ENCODE measurements at regions not wholly inside any gene's neighbourhood (a gene's known extent, or its start where the extent isn't known, plus 50 kb on each side); places are given as distances from the start of the nearest gene placed in this dataset.

DNA sequence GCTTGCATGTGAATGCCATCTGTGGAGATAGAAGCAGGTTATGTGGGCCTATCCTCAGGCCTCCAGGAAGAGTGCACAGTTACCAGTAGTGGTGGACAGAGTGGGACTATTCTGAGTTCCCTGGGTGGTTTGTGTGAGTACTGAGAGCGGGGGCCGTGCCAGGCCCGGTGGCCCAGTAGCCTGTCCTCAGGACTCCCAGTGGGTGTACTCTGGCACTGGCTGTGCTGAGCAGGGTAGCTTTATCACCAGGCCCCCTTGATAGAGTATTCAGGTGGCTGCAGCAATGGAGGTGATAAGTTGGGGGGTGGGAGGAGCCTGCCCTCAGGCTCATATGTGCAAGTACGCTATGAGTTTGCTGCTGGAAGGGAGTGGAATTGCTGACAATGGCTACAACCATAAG, 979.0 kb upstream of the PIK3C3 start:
- Histone ChIP-seq H2AFZ (ENCODE audit: low read depth, low read length) (no peak overlapping the region), H3K9ac (replicated peaks; ENCODE audit: extremely low read depth, insufficient read depth, low read length) (no peak overlapping the region), H3K36me3 (ENCODE audit: control insufficient read depth in 2 of 2, extremely low read depth in 1 of 2, insufficient read depth in 2 of 2, low read length in 2 of 2) (no peaks in the 10 kb centered on the region), H3K4me2 (ENCODE audit: insufficient read depth, low read length) (no peak overlapping the region), H3K4me1 (ENCODE audit: control insufficient read depth, extremely low read depth, insufficient read depth, low read length) (no peaks in the 10 kb centered on the region), H3K79me2 (ENCODE audit: control insufficient read depth, insufficient read depth, low read length) (no peaks in the 10 kb centered on the region), H3K27ac (ENCODE audit: insufficient read depth, low read depth, low read length) (no peak overlapping the region), H4K20me1 (replicated peaks; ENCODE audit: control insufficient read depth, extremely low read depth, insufficient read depth, low read length) (no peaks in the 10 kb centered on the region), H3K27me3 (ENCODE audit: control insufficient read depth in 2 of 2, insufficient read depth in 2 of 2, low read length in 2 of 2) (no peaks in the 10 kb centered on the region), H3K4me3 (replicated peaks in 1 of 3; ENCODE audit: insufficient read depth in 1 of 3, low read depth in 1 of 3, low read length in 3 of 3) (no peak overlapping the region), H3K9me1 (replicated peaks; ENCODE audit: control insufficient read depth, extremely low read depth, insufficient read depth, low read length) (no peaks in the 10 kb centered on the region), H3K9me3 (replicated peaks; ENCODE audit: control insufficient read depth, insufficient read depth, low read length) (no peaks in the 10 kb centered on the region)
- dilution Hi-C loops (cut with MboI; ENCODE audit: extremely low pct_ligation_motif_present, low sequenced_read_pairs) (no loop called here), intact Hi-C loops (cut with micrococcal nuclease) (no loop called here)
- BruUV-seq (replicated peaks): no TSS peak
- TF ChIP-seq GATA2 (IDR thresholded peaks at IDR 0.05; ENCODE audit: insufficient read depth, insufficient read length, low read depth, low read length) (no peak), POLR2A (IDR thresholded peaks at IDR 0.05; ENCODE audit: low read depth, low read length) (no peak), EZH2 (IDR thresholded peaks at IDR 0.05; ENCODE audit: borderline replicate concordance, low read depth, low read length, severe bottlenecking) (no peak), FOS (IDR thresholded peaks at IDR 0.05; ENCODE audit: borderline replicate concordance, insufficient read depth, low read length) (no peak), MYC (IDR thresholded peaks at IDR 0.05; ENCODE audit: low read depth, low read length) (no peak), POLR2AphosphoS5 (IDR thresholded peaks at IDR 0.05; ENCODE audit: insufficient read depth, low read depth, low read length) (no peak), JUN (IDR thresholded peaks at IDR 0.05; ENCODE audit: borderline replicate concordance, insufficient read depth, insufficient read length, low read depth) (no peak)
- TF ChIP-seq, protein P1, sequence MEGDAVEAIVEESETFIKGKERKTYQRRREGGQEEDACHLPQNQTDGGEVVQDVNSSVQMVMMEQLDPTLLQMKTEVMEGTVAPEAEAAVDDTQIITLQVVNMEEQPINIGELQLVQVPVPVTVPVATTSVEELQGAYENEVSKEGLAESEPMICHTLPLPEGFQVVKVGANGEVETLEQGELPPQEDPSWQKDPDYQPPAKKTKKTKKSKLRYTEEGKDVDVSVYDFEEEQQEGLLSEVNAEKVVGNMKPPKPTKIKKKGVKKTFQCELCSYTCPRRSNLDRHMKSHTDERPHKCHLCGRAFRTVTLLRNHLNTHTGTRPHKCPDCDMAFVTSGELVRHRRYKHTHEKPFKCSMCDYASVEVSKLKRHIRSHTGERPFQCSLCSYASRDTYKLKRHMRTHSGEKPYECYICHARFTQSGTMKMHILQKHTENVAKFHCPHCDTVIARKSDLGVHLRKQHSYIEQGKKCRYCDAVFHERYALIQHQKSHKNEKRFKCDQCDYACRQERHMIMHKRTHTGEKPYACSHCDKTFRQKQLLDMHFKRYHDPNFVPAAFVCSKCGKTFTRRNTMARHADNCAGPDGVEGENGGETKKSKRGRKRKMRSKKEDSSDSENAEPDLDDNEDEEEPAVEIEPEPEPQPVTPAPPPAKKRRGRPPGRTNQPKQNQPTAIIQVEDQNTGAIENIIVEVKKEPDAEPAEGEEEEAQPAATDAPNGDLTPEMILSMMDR (IDR thresholded peaks at IDR 0.05; ENCODE audit: extremely low read depth in 1 of 2, insufficient read depth in 1 of 2, low read depth in 1 of 2, low read length in 2 of 2): no peak
- TF ChIP-seq, protein P2, sequence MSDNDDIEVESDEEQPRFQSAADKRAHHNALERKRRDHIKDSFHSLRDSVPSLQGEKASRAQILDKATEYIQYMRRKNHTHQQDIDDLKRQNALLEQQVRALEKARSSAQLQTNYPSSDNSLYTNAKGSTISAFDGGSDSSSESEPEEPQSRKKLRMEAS (IDR thresholded peaks at IDR 0.05; ENCODE audit: insufficient read depth, insufficient read length): no peak
- FAIRE-seq: no peak
- POLR2A ChIA-PET: no interaction called here
- DNase-seq (ENCODE audit: low read depth, low spot score): no peak
- CTCF ChIA-PET: no interaction called here

Data from endothelial cell of umbilical vein (primary cell).